GM23338 (cell line): ENCODE measurements at regions not wholly inside any gene's neighbourhood (a gene's known extent, or its start where the extent isn't known, plus 50 kb on each side); places are given as distances from the start of the nearest gene placed in this dataset.

Experiments
- EZH2 ChIP-seq: fragments of 200-600 bp; sonication (generic); IDR thresholded peaks from one replicate; pipeline ENCODE4 v1.8.0; 2017; ENCODE audit warnings: antibody characterized with exemption, mild to moderate bottlenecking, low read depth; ENCODE audit not compliant: unreplicated experiment
- POLR2AphosphoS5 ChIP-seq: IDR thresholded peaks from 2 replicates; pipeline ENCODE4 v1.6.1; 2016; ENCODE audit warnings: antibody characterized with exemption, low read depth

- TF ChIP-seq EZH2: no peak
- no peak for TF ChIP-seq POLR2AphosphoS5
These were observed 168.5 kb upstream of the RUNX1 start for GRCh38 chr21:35217504-35218060.
